ENCODE measurements at regions not wholly inside any gene's neighbourhood (a gene's known extent, or its start where the extent isn't known, plus 50 kb on each side); places are given as distances from the start of the nearest gene placed in this dataset.

GRCh38 chr4:182113779-182114178 lies 129.4 kb upstream of the TENM3 start:
- no peaks in the 10 kb centered on the region for H3K4me1 ChIP-seq (ENCODE audit: insufficient read depth, low read length)
- no peaks in the 10 kb centered on the region for H3K27me3 ChIP-seq (ENCODE audit: control insufficient read depth in 1 of 2, insufficient read depth in 2 of 2, low read length in 2 of 2)
- H3K9ac ChIP-seq (ENCODE audit: insufficient read depth, low read depth, low read length), result no peak overlapping the region
- ATAC-seq, result no peak
- CTCF ChIA-PET (ENCODE audit: low intra/inter-chr PET ratio, low total read pairs), result no interaction called here
- H2AFZ ChIP-seq (ENCODE audit: low read length), result no peak overlapping the region
- no peaks in the 10 kb centered on the region for H4K20me1 ChIP-seq (ENCODE audit: insufficient read depth, low read length)
- no peak for TF ChIP-seq SRSF9 (IDR thresholded peaks at IDR 0.05; ENCODE audit: borderline replicate concordance, insufficient read depth, low read depth, low read length, poor library complexity, severe bottlenecking)
- TF ChIP-seq ZNF253 (CRISPR knock-in tag; IDR thresholded peaks at IDR 0.05; ENCODE audit: borderline replicate concordance), result no peak
- no peak for TF ChIP-seq ZNF20 (CRISPR knock-in tag; IDR thresholded peaks at IDR 0.05)
- TF ChIP-seq ARID2 (CRISPR knock-in tag; IDR thresholded peaks at IDR 0.05; ENCODE audit: borderline replicate concordance), result no peak
- 0 out of 2 replicates have a peak, but pooled peaks have one; percentile 22 for TF ChIP-seq CEBPB (IDR thresholded peaks at IDR 0.05; ENCODE audit: borderline replicate concordance, low read depth, low read length)
- DNase-seq (ENCODE audit: low spot score), result no peak
- no peaks in the 10 kb centered on the region; the same call in 1 of the 2 replicates for H3K9me3 ChIP-seq (ENCODE audit: low read length)
- FAIRE-seq, result no peak
- no peak overlapping the region for H3K4me3 ChIP-seq (replicated peaks in 1 of 3; ENCODE audit: insufficient read depth in 1 of 3, low read depth in 2 of 3, low read length in 3 of 3)
- intact Hi-C loops (cut with micrococcal nuclease; ENCODE audit: unreplicated experiment) (no loop called here), in situ Hi-C loops (cut with HindIII; ENCODE audit: extremely low pct_ligation_motif_present, low pct_unique_long_range_greater_than_20kb) (no loop called here)
- H3K27ac ChIP-seq (ENCODE audit: extremely low read length, insufficient read depth, low read length), result no peak overlapping the region
- no peak overlapping the region for H3K4me2 ChIP-seq (ENCODE audit: low read depth, low read length)
- POLR2A ChIA-PET, result no interaction called here
- H3K36me3 ChIP-seq (replicated peaks in 1 of 2; ENCODE audit: control insufficient read depth in 1 of 2, insufficient read depth in 2 of 2, low read length in 2 of 2), result no peaks in the 10 kb centered on the region
- no peaks in the 10 kb centered on the region for H3K79me2 ChIP-seq (ENCODE audit: insufficient read depth, low read length)
- no TSS peak for BruUV-seq (replicated peaks)

GRCh38 chr4:182124359-182124758 lies 118.8 kb upstream of the TENM3 start:
- H3K36me3 ChIP-seq (replicated peaks in 1 of 2; ENCODE audit: control insufficient read depth in 1 of 2, insufficient read depth in 2 of 2, low read length in 2 of 2), result no peaks in the 10 kb centered on the region
- CTCF ChIA-PET (ENCODE audit: low intra/inter-chr PET ratio, low total read pairs), result no interaction called here
- H3K4me2 ChIP-seq (ENCODE audit: low read depth, low read length), result no peak overlapping the region
- H4K20me1 ChIP-seq (ENCODE audit: insufficient read depth, low read length), result no peaks in the 10 kb centered on the region
- POLR2A ChIA-PET, result no interaction called here
- in situ Hi-C loops (cut with HindIII; ENCODE audit: extremely low pct_ligation_motif_present, low pct_unique_long_range_greater_than_20kb) (no loop called here), intact Hi-C loops (cut with micrococcal nuclease; ENCODE audit: unreplicated experiment) (no loop called here)
- H3K27me3 ChIP-seq (ENCODE audit: control insufficient read depth in 1 of 2, insufficient read depth in 2 of 2, low read length in 2 of 2), result no peaks in the 10 kb centered on the region
- WGBS (ENCODE audit: low lambda C conversion rate), result 36% methylated on average over 7 of the region's 7 CpGs
- H3K9ac ChIP-seq (ENCODE audit: insufficient read depth, low read depth, low read length), result no peak overlapping the region
- no peaks in the 10 kb centered on the region for H3K79me2 ChIP-seq (ENCODE audit: insufficient read depth, low read length)
- H3K27ac ChIP-seq (ENCODE audit: extremely low read length, insufficient read depth, low read length), result no peak overlapping the region
- H3K9me3 ChIP-seq (ENCODE audit: low read length), result peaks cover 24% of the 10 kb centered on the region
- H2AFZ ChIP-seq (ENCODE audit: low read length), result no peak overlapping the region
- no peak for TF ChIP-seq ELF4 (CRISPR knock-in tag; IDR thresholded peaks at IDR 0.05; ENCODE audit: borderline replicate concordance)
- TF ChIP-seq MXD4 (CRISPR knock-in tag; IDR thresholded peaks at IDR 0.05), result no peak
- no peak for TF ChIP-seq NFE2L2 (IDR thresholded peaks at IDR 0.05; ENCODE audit: low read length)
- no peak for TF ChIP-seq ARHGAP35 (CRISPR knock-in tag; IDR thresholded peaks at IDR 0.05; ENCODE audit: borderline replicate concordance)
- TF ChIP-seq ZNF773 (CRISPR knock-in tag; IDR thresholded peaks at IDR 0.05; ENCODE audit: borderline replicate concordance), result no peak
- no peak for TF ChIP-seq ESRRA (CRISPR knock-in tag; IDR thresholded peaks at IDR 0.05; ENCODE audit: low read depth)
- no peak for TF ChIP-seq ZNF652 (CRISPR knock-in tag; IDR thresholded peaks at IDR 0.05; ENCODE audit: borderline replicate concordance, low read depth)
- no peak for TF ChIP-seq CREBL2 (CRISPR knock-in tag; IDR thresholded peaks at IDR 0.05; ENCODE audit: borderline replicate concordance)
- TF ChIP-seq PLRG1 (conservative IDR thresholded peaks at IDR 0.05), result no peak
- no peak for TF ChIP-seq REXO4 (CRISPR knock-in tag; IDR thresholded peaks at IDR 0.05; ENCODE audit: borderline replicate concordance)
- no peak for TF ChIP-seq ZNF782 (CRISPR knock-in tag; IDR thresholded peaks at IDR 0.05; ENCODE audit: borderline replicate concordance)
- no peak for TF ChIP-seq TAF15 (IDR thresholded peaks at IDR 0.05; ENCODE audit: low read depth, low read length, poor library complexity, severe bottlenecking)
- TF ChIP-seq HIC2 (CRISPR knock-in tag; IDR thresholded peaks at IDR 0.05; ENCODE audit: low read depth), result no peak
- BruUV-seq (replicated peaks), result no TSS peak
- no peaks in the 10 kb centered on the region for H3K4me1 ChIP-seq (ENCODE audit: insufficient read depth, low read length)
- FAIRE-seq (no peak), ATAC-seq (no peak), DNase-seq (ENCODE audit: low spot score) (no peak)
- no peak overlapping the region for H3K4me3 ChIP-seq (replicated peaks in 1 of 3; ENCODE audit: insufficient read depth in 1 of 3, low read depth in 2 of 3, low read length in 3 of 3)

Measured in HepG2 (cell line).